CD8-positive, alpha-beta memory T cell (primary cell): ENCODE measurements at regions not wholly inside any gene's neighbourhood (a gene's known extent, or its start where the extent isn't known, plus 50 kb on each side); places are given as distances from the start of the nearest gene placed in this dataset.

Experiments
- CTCF ChIA-PET: fragments of 350-600 bp; sonication (Branson Sonifier 250); formaldehyde crosslinking; loops from one replicate; lab custom pipeline; 2021; ENCODE audit warnings: antibody characterized with exemption; lab: Charles Lee
- POLR2A ChIA-PET: fragments of 350-600 bp; sonication (Branson Sonifier 250); formaldehyde crosslinking; loops from one replicate; lab custom pipeline; 2021; ENCODE audit warnings: antibody characterized with exemption; lab: Charles Lee
- DNase-seq, 5 donors: peaks; one replicate each; pipeline versions ENCODE4 v3.0.0 to v3.0.0-alpha.2; 2020 to 2022; ENCODE audit warnings: mixed read lengths in 1 of 5
- H3K27ac ChIP-seq: one replicate; pipeline ENCODE4 v1.7.0; 2013; ENCODE audit warnings: low read depth, mild to moderate bottlenecking, low read length, moderate library complexity
- H3K27me3 ChIP-seq: 2 replicates; pipeline ENCODE4 v1.7.0; 2013; ENCODE audit warnings: low read length, mild to moderate bottlenecking; ENCODE audit not compliant: insufficient read depth, poor library complexity, severe bottlenecking
- H3K36me3 ChIP-seq: 2 replicates; pipeline ENCODE4 v1.7.0; 2013; ENCODE audit warnings: mild to moderate bottlenecking, low read length, moderate library complexity; ENCODE audit not compliant: insufficient read depth
- H3K4me1 ChIP-seq: 2 replicates; pipeline ENCODE4 v1.7.0; 2013; ENCODE audit warnings: mild to moderate bottlenecking, low read length, moderate library complexity; ENCODE audit not compliant: insufficient read depth
- H3K4me3 ChIP-seq: 2 replicates; pipeline ENCODE4 v1.7.0; 2013; ENCODE audit warnings: mild to moderate bottlenecking, low read length
- H3K9me3 ChIP-seq: 2 replicates; pipeline ENCODE4 v1.7.0; 2013; ENCODE audit warnings: mild to moderate bottlenecking, low read length
- H3K27ac Mint-ChIP-seq, 8 donors: one replicate each; pipeline ENCODE4 v1.8.0; 2020 to 2021; ENCODE audit warnings: mixed read lengths in 8 of 8, mild to moderate bottlenecking in 6 of 8, inconsistent platforms in 3 of 8, moderate library complexity in 3 of 8
- H3K27me3 Mint-ChIP-seq, 2 donors: one replicate each; pipeline ENCODE4 v1.8.0; 2020 to 2021; ENCODE audit warnings: mixed read lengths in 2 of 2, mild to moderate bottlenecking in 1 of 2, moderate library complexity in 1 of 2
- H3K36me3 Mint-ChIP-seq, 3 donors: one replicate each; pipeline ENCODE4 v1.8.0; 2020 to 2021; ENCODE audit warnings: mixed read lengths in 3 of 3, inconsistent platforms in 1 of 3, mild to moderate bottlenecking in 1 of 3
- H3K4me1 Mint-ChIP-seq, 3 donors: one replicate each; pipeline ENCODE4 v1.8.0; 2020 to 2021; ENCODE audit warnings: mixed read lengths in 3 of 3, inconsistent platforms in 1 of 3, mild to moderate bottlenecking in 1 of 3
- H3K4me3 Mint-ChIP-seq, 7 donors: one replicate each; pipeline ENCODE4 v1.8.0; 2020 to 2021; ENCODE audit warnings: mixed read lengths in 7 of 7, mild to moderate bottlenecking in 6 of 7, moderate library complexity in 4 of 7, inconsistent platforms in 2 of 7
- H3K9me3 Mint-ChIP-seq, 5 donors: one replicate each; pipeline ENCODE4 v1.8.0; 2020 to 2022; ENCODE audit warnings: mixed read lengths in 5 of 5, mild to moderate bottlenecking in 3 of 5, moderate library complexity in 2 of 5, inconsistent platforms in 1 of 5

DNA sequence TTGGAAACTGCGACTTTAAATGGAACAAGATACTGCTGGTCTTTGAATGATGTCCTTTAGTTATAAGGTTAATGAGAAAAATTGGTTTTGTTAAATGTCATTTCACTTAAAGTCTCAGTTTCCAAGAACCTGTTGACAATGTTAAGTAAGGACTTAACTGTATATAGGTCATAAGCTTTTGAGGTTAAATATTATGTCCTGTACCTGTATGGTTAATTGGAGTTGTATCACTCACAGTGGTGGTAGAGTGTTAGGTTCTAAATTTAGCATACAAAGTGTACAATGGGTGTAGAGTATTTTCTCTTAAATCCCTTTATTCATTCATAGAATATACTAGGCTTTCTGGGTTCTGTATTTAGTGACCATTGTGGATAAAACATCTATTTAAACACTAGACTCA lies 110.2 kb downstream of the HAUS1 start:
- Mint-ChIP-seq H3K27me3 (peaks cover 0 to 2% of the 10 kb centered on the region in 2 donors), H3K4me1 (peaks cover 70 to 93% (median 89%) of the 10 kb centered on the region in 3 donors), H3K4me3 (no peak overlapping the region), H3K36me3 (peaks cover 4 to 38% (median 20%) of the 10 kb centered on the region in 3 donors), H3K9me3 (no peaks in the 10 kb centered on the region), H3K27ac (no peak overlapping the region)
- H3K4me3 ChIP-seq, result no peak overlapping the region
- no peak overlapping the region for H3K27ac ChIP-seq
- no peaks in the 10 kb centered on the region for H3K27me3 ChIP-seq
- no peak for DNase-seq
- POLR2A ChIA-PET, result no interaction called here
- H3K4me1 ChIP-seq, result peaks cover 21% of the 10 kb centered on the region
- H3K36me3 ChIP-seq, result peaks cover 5% of the 10 kb centered on the region
- CTCF ChIA-PET, result interaction anchor here (1.8 kb wide), 1 partner anchor 41 kb away, joined by 6 read pairs; a partner anchor contains a TSS
- H3K9me3 ChIP-seq, result no peaks in the 10 kb centered on the region

DNA sequence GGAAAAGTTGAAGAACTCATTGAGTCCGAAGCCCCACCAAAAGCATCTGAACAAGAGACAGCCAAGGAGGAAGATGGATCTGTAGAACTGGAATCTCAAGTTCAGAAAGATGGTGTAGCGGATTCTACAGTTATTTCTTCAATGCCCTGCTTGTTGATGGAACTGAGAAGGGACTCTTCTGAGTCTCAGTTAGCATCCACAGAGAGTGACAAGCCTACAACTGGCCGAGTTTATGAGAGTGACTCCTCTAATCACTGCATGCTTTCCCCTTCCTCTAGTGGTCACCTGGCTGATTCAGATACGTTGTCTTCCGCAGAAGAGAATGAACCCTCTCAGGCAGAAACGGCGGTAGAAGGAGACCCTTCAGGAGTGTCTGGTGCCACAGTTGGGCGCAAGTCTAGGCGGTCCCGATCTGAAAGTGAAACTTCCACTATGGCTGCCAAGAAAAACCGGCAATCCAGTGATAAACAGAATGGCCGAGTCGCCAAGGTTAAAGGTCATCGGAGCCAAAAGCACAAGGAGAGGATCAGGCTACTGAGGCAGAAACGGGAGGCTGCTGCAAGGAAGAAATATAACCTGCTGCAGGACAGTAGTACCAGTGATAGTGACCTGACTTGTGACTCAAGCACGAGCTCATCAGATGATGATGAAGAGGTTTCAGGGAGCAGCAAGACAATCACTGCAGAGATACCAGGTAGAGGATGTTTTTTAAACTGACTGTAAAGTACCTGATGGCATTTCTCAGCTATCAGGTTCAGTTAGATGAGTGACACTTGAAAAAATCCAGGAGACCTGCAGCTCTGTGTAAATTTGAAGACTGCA lies 111.9 kb downstream of the HAUS1 start:
- no peak for DNase-seq
- ChIA-PET CTCF (interaction anchor here (1.2 to 2.3 kb wide), 3 partner anchors 9 to 43 kb away, joined by 3 to 8 read pairs (median 3); a partner anchor contains a TSS), POLR2A (no interaction called here)
- Mint-ChIP-seq H3K27ac (peak overlapping the region in 2 of 8 donors; percentile 23 to 62), H3K27me3 (no peaks in the 10 kb centered on the region), H3K4me1 (peaks cover 68 to 90% (median 87%) of the 10 kb centered on the region in 3 donors), H3K36me3 (peaks cover 4 to 45% (median 22%) of the 10 kb centered on the region in 3 donors), H3K9me3 (no peaks in the 10 kb centered on the region), H3K4me3 (no peak overlapping the region)
- H3K9me3 ChIP-seq, result no peaks in the 10 kb centered on the region
- peaks cover 5% of the 10 kb centered on the region for H3K36me3 ChIP-seq
- no peaks in the 10 kb centered on the region for H3K27me3 ChIP-seq
- H3K27ac ChIP-seq, result no peak overlapping the region
- H3K4me3 ChIP-seq, result no peak overlapping the region
- peaks cover 20% of the 10 kb centered on the region for H3K4me1 ChIP-seq

DNA sequence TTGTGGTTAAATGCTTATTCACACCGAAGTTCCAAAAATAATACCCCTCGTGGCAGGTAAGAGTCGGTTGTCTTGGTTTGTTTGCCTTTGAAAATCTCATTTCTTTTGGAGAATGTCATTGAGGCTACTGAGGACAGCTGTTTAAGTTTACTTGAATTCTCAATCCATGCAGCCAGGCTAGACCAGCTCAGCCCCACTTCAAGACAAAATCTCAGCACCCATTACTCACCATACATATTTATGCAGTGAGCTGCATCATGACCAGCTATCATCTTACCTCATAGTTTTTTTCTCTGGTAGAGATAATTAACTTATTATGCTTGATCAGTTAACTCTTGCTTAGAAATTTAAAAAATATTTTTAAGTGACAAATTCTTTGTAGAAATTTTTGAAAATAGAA lies 115.9 kb downstream of the HAUS1 start:
- peaks cover 4 to 54% (median 22%) of the 10 kb centered on the region in 3 donors for H3K36me3 Mint-ChIP-seq
- ChIA-PET CTCF (interaction anchor here (3.6 kb wide), 1 partner anchor 47 kb away, joined by 15 read pairs; a partner anchor contains a TSS), POLR2A (no interaction called here)
- no peak overlapping the region for H3K27ac Mint-ChIP-seq
- Histone ChIP-seq H3K4me3 (no peak overlapping the region), H3K27me3 (no peaks in the 10 kb centered on the region), H3K4me1 (peaks cover 36% of the 10 kb centered on the region), H3K9me3 (no peaks in the 10 kb centered on the region), H3K27ac (no peak overlapping the region), H3K36me3 (peaks cover 5% of the 10 kb centered on the region)
- no peaks in the 10 kb centered on the region for H3K27me3 Mint-ChIP-seq
- peaks cover 75 to 92% (median 87%) of the 10 kb centered on the region in 3 donors for H3K4me1 Mint-ChIP-seq
- H3K9me3 Mint-ChIP-seq, result no peaks in the 10 kb centered on the region
- no peak for DNase-seq
- no peak overlapping the region for H3K4me3 Mint-ChIP-seq

DNA sequence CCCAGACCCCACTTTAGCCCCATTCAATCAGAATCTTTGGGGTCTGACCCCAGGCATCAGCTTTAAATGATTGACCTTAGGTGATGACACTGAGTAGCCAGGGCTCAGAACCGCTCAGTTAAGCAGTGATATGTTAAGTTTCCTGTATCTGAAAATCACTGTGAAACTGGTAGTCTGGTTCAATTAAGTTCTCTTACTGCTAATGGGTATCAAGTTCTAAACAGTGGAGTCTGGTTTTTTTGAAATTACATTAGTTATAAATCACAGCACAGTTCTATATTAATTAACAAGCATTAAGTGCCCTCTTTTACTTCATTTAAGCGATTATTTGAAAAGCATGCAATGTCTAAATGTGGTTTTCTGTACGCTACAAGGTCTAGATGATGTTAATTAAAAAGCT lies 117.9 kb downstream of the HAUS1 start:
- peaks cover 46% of the 10 kb centered on the region for H3K4me1 ChIP-seq
- no peaks in the 10 kb centered on the region for H3K27me3 ChIP-seq
- H3K4me3 ChIP-seq, result no peak overlapping the region
- peaks cover 5% of the 10 kb centered on the region for H3K36me3 ChIP-seq
- H3K36me3 Mint-ChIP-seq, result peaks cover 5 to 51% (median 16%) of the 10 kb centered on the region in 3 donors
- DNase-seq, result no peak
- peaks cover 67 to 91% (median 84%) of the 10 kb centered on the region in 3 donors for H3K4me1 Mint-ChIP-seq
- H3K4me3 Mint-ChIP-seq, result peak overlapping the region in 4 of 7 donors; percentile 4 to 26 (median 18)
- no peaks in the 10 kb centered on the region for H3K9me3 ChIP-seq
- no peak overlapping the region for H3K27ac ChIP-seq
- ChIA-PET CTCF (interaction anchor here (3.6 kb wide), 1 partner anchor 49 kb away, joined by 15 read pairs; a partner anchor contains a TSS), POLR2A (interaction anchor here (0.6 kb wide), 1 partner anchor 326 kb away, joined by 3 read pairs; no protein-coding TSS in a partner anchor)
- peak overlapping the region in 6 of 8 donors; percentile 44 to 83 (median 69) for H3K27ac Mint-ChIP-seq
- H3K9me3 Mint-ChIP-seq, result no peaks in the 10 kb centered on the region
- no peaks in the 10 kb centered on the region for H3K27me3 Mint-ChIP-seq

DNA sequence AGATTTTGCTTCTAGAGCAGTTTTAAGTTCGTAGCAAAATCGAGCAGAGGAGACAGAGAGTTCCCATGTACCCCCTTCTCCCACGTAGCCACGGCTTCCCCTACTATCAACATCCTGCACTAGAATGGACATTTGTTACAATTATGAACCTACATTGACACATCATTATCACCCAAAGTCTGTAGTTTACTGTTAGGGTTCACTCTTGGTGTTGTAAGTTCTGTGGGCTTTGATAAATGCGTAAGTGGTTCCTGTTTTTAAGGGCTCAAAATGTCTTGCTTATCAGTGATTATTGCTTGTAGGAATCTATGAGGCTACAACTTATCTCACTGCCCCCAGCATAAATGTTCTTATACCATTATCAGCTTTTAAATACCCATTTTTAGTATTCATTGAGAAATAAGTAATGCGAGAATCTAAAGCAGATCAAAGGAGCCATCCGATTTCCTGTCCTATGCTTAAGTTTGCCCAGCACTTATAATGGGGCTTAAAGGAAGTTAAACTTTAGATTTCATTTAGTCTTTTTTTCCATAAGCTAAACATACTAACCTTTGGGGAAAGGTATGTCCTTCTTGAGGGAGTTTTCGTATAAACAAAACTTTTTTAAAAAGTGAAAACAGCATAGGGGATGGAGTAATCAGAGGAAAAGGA lies 118.7 kb downstream of the HAUS1 start:
- Mint-ChIP-seq H3K36me3 (peaks cover 3 to 48% (median 15%) of the 10 kb centered on the region in 3 donors), H3K4me3 (peak overlapping the region in 4 of 7 donors; percentile 11 to 26 (median 20)), H3K27ac (peak overlapping the region in 7 of 8 donors; percentile 31 to 83 (median 71)), H3K9me3 (no peaks in the 10 kb centered on the region), H3K4me1 (peaks cover 64 to 91% (median 79%) of the 10 kb centered on the region in 3 donors), H3K27me3 (no peaks in the 10 kb centered on the region)
- Histone ChIP-seq H3K27me3 (no peaks in the 10 kb centered on the region), H3K4me1 (peaks cover 46% of the 10 kb centered on the region), H3K36me3 (no peaks in the 10 kb centered on the region), H3K27ac (no peak overlapping the region), H3K4me3 (no peak overlapping the region), H3K9me3 (no peaks in the 10 kb centered on the region)
- ChIA-PET POLR2A (interaction anchor here (0.7 kb wide), 1 partner anchor 31 kb away, joined by 3 read pairs; no protein-coding TSS in a partner anchor), CTCF (interaction anchor here (3.6 kb wide), 1 partner anchor 49 kb away, joined by 15 read pairs; a partner anchor contains a TSS)
- no peak for DNase-seq

DNA sequence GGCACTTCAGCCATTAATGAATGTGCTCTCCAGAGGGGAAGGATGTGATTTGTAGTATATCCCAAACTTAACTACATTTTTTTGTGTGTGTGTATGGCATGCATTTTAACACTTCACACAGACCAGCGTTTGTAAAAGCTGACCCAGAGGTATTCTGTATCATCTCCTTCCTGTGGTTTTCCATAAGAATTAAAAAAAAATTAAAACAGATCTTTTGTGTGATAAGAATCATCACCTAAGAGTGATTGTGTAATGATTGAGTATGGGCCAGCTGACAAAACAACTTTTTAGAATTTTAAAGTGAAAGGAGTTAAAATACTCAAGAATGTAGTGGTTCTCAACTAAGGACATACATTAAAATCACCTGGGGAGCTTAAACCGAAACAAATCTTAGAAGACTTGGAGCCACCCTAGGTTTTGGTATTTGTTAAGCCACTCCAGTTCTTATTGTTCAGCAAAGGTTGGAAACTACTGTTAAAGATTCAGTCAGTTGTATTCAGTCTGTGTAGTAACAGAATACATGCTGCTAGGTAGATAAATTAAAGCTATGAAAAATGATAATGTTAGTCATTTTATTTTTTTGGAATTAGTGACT lies 120.1 kb downstream of the HAUS1 start:
- POLR2A ChIA-PET, result no interaction called here
- Histone ChIP-seq H3K4me3 (no peak overlapping the region), H3K36me3 (no peaks in the 10 kb centered on the region), H3K27ac (no peak overlapping the region), H3K9me3 (no peaks in the 10 kb centered on the region), H3K27me3 (no peaks in the 10 kb centered on the region), H3K4me1 (peaks cover 60% of the 10 kb centered on the region)
- no peaks in the 10 kb centered on the region for H3K27me3 Mint-ChIP-seq
- peak overlapping the region in 4 of 8 donors; percentile 10 to 41 (median 27) for H3K27ac Mint-ChIP-seq
- no peaks in the 10 kb centered on the region for H3K9me3 Mint-ChIP-seq
- DNase-seq, result no peak
- CTCF ChIA-PET, result interaction anchor here (1.0 to 1.3 kb wide), 3 partner anchors 12 to 434 kb away, joined by 3 to 5 read pairs (median 4); a partner anchor contains a TSS
- peaks cover 55 to 86% (median 73%) of the 10 kb centered on the region in 3 donors for H3K4me1 Mint-ChIP-seq
- peaks cover 3 to 36% (median 10%) of the 10 kb centered on the region in 3 donors for H3K36me3 Mint-ChIP-seq
- peak overlapping the region in 2 of 7 donors; percentile 5 to 30 for H3K4me3 Mint-ChIP-seq

DNA sequence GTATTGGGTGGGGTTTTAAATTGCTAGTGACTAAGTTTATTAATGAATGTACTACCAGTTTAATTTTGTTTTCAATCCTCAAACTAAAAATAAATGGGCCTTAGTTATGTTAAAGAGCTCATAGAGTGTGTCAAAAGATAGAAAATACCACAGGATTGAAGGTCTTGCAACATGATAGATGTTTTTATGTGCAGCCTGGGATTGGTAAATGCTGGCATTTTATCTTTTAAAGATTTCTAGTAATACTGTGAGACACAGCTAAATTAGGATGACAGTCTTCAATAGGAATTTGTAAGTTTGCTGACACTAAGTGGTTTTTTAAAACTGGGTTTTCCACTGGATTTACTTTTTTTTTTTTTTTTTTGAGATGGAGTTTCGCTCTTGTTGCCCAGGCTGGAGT lies 122.3 kb downstream of the HAUS1 start:
- Mint-ChIP-seq H3K4me1 (peaks cover 53 to 85% (median 76%) of the 10 kb centered on the region in 3 donors), H3K27me3 (no peaks in the 10 kb centered on the region), H3K9me3 (no peaks in the 10 kb centered on the region), H3K27ac (peak overlapping the region in 3 of 8 donors; percentile 23 to 52 (median 39)), H3K36me3 (peaks cover 3 to 30% (median 5%) of the 10 kb centered on the region in 3 donors), H3K4me3 (no peak overlapping the region)
- no peak overlapping the region for H3K27ac ChIP-seq
- POLR2A ChIA-PET, result interaction anchor here (0.7 kb wide), 1 partner anchor 21 kb away, joined by 6 read pairs; no protein-coding TSS in a partner anchor
- no peaks in the 10 kb centered on the region for H3K36me3 ChIP-seq
- peaks cover 59% of the 10 kb centered on the region for H3K4me1 ChIP-seq
- no peaks in the 10 kb centered on the region for H3K27me3 ChIP-seq
- DNase-seq, result no peak
- CTCF ChIA-PET, result no interaction called here
- H3K9me3 ChIP-seq, result no peaks in the 10 kb centered on the region
- H3K4me3 ChIP-seq, result no peak overlapping the region
